Right lobe of liver (tissue), 6 donors: ENCODE measurements at regions not wholly inside any gene's neighbourhood (a gene's known extent, or its start where the extent isn't known, plus 50 kb on each side); places are given as distances from the start of the nearest gene placed in this dataset.

Source experiments
- ATAC-seq, 4 donors: fragments of 200-7000 bp; cut with Tn5 transposase; one replicate each; pipeline ENCODE4 v1.9.1; 2020; ENCODE audit warnings: mild to moderate bottlenecking in 4 of 4, moderate library complexity in 4 of 4
- DNase-seq, 3 donors: peaks; one replicate each; pipeline ENCODE4 v3.0.0-alpha.2; 2020
- H3K27ac ChIP-seq, 3 donors: fragments of 200-600 bp; one replicate each; pipeline ENCODE4 v1.8.0; 2022
- H3K27me3 ChIP-seq, 2 donors: fragments of 200-600 bp; one replicate each; pipeline ENCODE4 v1.8.0; 2022
- H3K36me3 ChIP-seq, 4 donors: fragments of 200-600 bp; sonication (generic) in 1 of 4; one replicate each; pipeline versions ENCODE4 v1.5.1 to v1.8.0; 2017 to 2022; ENCODE audit warnings: control low read depth in 1 of 4
- H3K4me1 ChIP-seq, 4 donors: fragments of 200-600 bp; sonication (generic) in 1 of 4; one replicate each; pipeline versions ENCODE4 v1.5.1 to v1.8.0; 2017 to 2022; ENCODE audit warnings: control low read depth in 1 of 4
- H3K4me3 ChIP-seq, 3 donors: fragments of 200-600 bp; one replicate each; pipeline ENCODE4 v1.8.0; 2022
- H3K9me3 ChIP-seq, 4 donors: fragments of 200-600 bp; sonication (generic) in 1 of 4; one replicate each; pipeline versions ENCODE4 v1.5.1 to v1.8.0; 2017 to 2022; ENCODE audit warnings: control low read depth in 1 of 4
- POLR2A ChIP-seq: fragments of 450-650 bp; IDR thresholded peaks from one replicate; pipeline ENCODE4 v1.6.1; 2017; ENCODE audit warnings: antibody characterized with exemption, mild to moderate bottlenecking
- WGBS: methylation state at CpG from one replicate; pipeline ENCODE4 v1.1.6; 2018; ENCODE audit warnings: low coverage, low lambda C conversion rate; ENCODE audit not compliant: insufficient coverage; ENCODE audit errors: missing lambda C conversion rate; 5-methylcytosine and 5-hydroxymethylcytosine counted together
- intact Hi-C, 2 donors: fragments of 100-400 bp; cut with DNase I; formaldehyde crosslinking; loops; one replicate each; pipeline versions ENCODE4 v1.11.2 to v1.14.1; 2022
- TF ChIP-seq, protein P1 (sequence below), 4 donors: fragments of 200-600 bp in 3 of 4; fragments of 450-650 bp in 1 of 4; IDR thresholded peaks; one replicate each; pipeline versions ENCODE4 v1.5.1 to v1.8.0; 2016 to 2022; ENCODE audit warnings: antibody characterized with exemption in 4 of 4, mild to moderate bottlenecking in 2 of 4
- donor health status: DM: no; HTN: yes; CAD: no.
- donor health status: DM: no; HTN: no; CAD: no.
- donor health status: DM: no; HTN: no; CAD: no.
- donor health status: DM: no; HTN: yes; CAD: no.
- donor health status: DM: no; HTN: yes; CAD: no.

DNA sequence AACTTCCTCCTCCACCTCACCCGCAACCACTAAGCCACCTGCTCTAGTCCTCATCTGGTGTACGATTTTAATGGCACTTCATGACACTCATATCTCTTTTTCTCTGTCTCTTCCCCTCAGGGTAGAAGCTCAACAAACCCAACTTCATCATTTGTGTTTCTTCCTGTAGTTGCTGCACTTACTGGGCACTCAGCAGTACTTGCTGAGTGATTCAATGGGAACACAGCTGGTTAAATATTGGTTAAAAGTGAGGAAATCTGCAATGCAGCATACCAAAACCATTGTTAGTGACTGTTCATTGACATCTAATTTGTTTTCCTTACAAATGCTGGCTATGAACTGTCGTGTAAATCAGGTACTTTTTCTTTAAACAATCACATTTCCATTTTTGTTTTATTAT is 541.1 kb upstream of the PRMT6 start:
- H3K4me1 ChIP-seq: no peaks in the 10 kb centered on the region
- H3K27me3 ChIP-seq: no peaks in the 10 kb centered on the region
- no peak overlapping the region for H3K27ac ChIP-seq
- 39% methylated on average over 3 of the region's 3 CpGs for WGBS
- ATAC-seq (no peak), DNase-seq (no peak)
- no peaks in the 10 kb centered on the region for H3K9me3 ChIP-seq
- H3K4me3 ChIP-seq: no peak overlapping the region
- TF ChIP-seq, protein P1, sequence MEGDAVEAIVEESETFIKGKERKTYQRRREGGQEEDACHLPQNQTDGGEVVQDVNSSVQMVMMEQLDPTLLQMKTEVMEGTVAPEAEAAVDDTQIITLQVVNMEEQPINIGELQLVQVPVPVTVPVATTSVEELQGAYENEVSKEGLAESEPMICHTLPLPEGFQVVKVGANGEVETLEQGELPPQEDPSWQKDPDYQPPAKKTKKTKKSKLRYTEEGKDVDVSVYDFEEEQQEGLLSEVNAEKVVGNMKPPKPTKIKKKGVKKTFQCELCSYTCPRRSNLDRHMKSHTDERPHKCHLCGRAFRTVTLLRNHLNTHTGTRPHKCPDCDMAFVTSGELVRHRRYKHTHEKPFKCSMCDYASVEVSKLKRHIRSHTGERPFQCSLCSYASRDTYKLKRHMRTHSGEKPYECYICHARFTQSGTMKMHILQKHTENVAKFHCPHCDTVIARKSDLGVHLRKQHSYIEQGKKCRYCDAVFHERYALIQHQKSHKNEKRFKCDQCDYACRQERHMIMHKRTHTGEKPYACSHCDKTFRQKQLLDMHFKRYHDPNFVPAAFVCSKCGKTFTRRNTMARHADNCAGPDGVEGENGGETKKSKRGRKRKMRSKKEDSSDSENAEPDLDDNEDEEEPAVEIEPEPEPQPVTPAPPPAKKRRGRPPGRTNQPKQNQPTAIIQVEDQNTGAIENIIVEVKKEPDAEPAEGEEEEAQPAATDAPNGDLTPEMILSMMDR (IDR thresholded peaks at IDR 0.05): no peak
- TF ChIP-seq POLR2A: no peak
- no peaks in the 10 kb centered on the region for H3K36me3 ChIP-seq
- intact Hi-C loops: no loop called here

DNA sequence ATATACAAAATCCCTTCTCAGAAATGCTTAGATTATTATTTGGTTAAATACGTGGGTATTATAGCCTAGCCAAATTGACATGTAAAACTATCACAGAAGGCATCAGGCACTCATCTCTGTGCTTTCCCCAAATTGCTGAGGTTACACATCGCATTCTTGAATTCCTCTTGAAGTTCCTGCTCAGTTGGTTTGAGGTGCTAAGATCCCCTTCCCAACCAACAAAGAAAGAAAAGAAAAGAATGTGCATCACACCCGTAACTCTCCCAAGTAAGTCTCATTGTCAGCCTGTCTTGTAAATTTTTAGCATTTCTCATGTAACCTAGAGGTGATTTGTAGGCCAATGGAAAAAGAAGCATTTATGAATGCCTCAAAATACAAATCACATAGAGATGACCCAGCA is 539.2 kb upstream of the PRMT6 start:
- Histone ChIP-seq H3K27me3 (no peaks in the 10 kb centered on the region), H3K4me1 (no peaks in the 10 kb centered on the region), H3K36me3 (no peaks in the 10 kb centered on the region), H3K9me3 (no peaks in the 10 kb centered on the region), H3K27ac (no peak overlapping the region), H3K4me3 (no peak overlapping the region)
- intact Hi-C loops: no loop called here
- ATAC-seq (no peak), DNase-seq (no peak)
- 60% methylated on average over 3 of the region's 3 CpGs for WGBS
- no peak for TF ChIP-seq POLR2A
- TF ChIP-seq, protein P1 (IDR thresholded peaks at IDR 0.05): no peak

DNA sequence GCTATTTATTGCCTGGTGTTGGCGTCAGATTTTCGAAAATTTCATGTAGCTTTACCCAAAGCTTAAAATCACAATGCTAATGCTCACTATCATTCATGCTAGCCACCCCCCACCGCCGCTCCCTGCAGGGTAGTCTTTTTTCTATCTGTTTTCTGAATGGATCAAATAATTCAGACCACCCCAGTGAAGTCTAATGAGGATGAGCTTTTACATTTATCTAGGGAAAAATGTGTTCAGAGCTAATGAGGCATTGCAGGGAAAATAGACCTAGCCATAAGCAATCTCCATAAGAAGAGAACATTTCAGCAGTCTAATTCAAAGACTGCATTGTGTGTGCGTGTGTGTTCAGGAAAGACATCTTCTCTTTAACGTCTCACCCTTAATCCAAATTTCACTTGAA is 533.0 kb upstream of the PRMT6 start:
- Histone ChIP-seq H3K4me1 (no peaks in the 10 kb centered on the region), H3K27me3 (no peaks in the 10 kb centered on the region), H3K36me3 (no peaks in the 10 kb centered on the region), H3K9me3 (no peaks in the 10 kb centered on the region), H3K4me3 (no peak overlapping the region), H3K27ac (no peak overlapping the region)
- DNase-seq (no peak), ATAC-seq (no peak)
- intact Hi-C loops: no loop called here
- WGBS: 35% methylated on average over 6 of the region's 6 CpGs
- TF ChIP-seq, protein P1 (IDR thresholded peaks at IDR 0.05): no peak
- TF ChIP-seq POLR2A: no peak

DNA sequence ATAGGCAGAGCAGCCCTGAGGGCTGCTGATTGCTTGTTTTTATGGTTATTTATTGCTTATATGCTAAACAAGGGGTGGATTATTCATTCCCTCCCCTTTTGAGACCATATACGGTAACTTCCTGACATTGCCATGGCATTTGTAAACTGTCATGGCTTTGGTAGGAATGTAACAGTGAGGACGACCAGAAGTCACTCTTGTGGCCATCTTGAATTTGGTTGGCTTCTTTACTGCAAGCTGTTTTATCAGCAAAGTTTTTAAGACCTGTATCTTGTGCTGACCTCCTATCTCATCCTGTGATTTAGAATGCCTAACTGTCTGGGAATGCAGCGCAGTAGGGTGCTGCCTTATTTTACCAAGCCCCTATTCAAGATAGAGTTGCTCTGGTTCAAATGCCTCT is 531.8 kb upstream of the PRMT6 start:
- ATAC-seq: no peak
- Histone ChIP-seq H3K4me1 (no peaks in the 10 kb centered on the region), H3K4me3 (no peak overlapping the region), H3K9me3 (no peaks in the 10 kb centered on the region), H3K27ac (no peak overlapping the region), H3K36me3 (no peaks in the 10 kb centered on the region), H3K27me3 (no peaks in the 10 kb centered on the region)
- TF ChIP-seq, protein P1 (IDR thresholded peaks at IDR 0.05): no peak
- TF ChIP-seq POLR2A: no peak
- WGBS: 55% methylated on average over 3 of the region's 3 CpGs
- DNase-seq: no peak
- intact Hi-C loops: no loop called here

DNA sequence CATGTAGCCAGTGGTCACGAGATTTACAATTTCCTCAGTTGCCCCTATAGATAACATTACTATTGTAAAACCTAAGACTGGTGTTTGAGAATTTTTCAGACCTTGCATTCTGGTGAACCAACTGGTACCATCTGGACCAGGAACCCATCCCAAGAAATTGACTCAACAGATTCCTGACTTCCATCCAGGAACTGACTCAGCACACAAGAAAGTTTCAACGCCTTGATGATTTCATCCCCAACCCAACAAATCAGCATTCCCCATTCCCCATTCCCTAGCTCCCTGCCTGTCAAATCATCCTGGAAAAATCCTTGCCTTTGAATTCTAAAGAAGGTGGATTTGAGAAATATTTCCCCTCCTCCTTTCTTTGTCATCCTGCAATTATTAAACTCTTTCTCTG is 529.8 kb upstream of the PRMT6 start:
- WGBS: 27% methylated on average over 2 of the region's 2 CpGs
- TF ChIP-seq POLR2A: no peak
- TF ChIP-seq, protein P1 (IDR thresholded peaks at IDR 0.05): no peak
- H3K4me1 ChIP-seq: no peaks in the 10 kb centered on the region
- no peak overlapping the region for H3K4me3 ChIP-seq
- ATAC-seq: no peak
- H3K27ac ChIP-seq: no peak overlapping the region
- intact Hi-C loops: no loop called here
- no peaks in the 10 kb centered on the region for H3K27me3 ChIP-seq
- H3K36me3 ChIP-seq: no peaks in the 10 kb centered on the region
- peaks cover 0 to 3% (median 0%) of the 10 kb centered on the region in 4 donors for H3K9me3 ChIP-seq
- no peak for DNase-seq
